ENCODE measurements at regions not wholly inside any gene's neighbourhood (a gene's known extent, or its start where the extent isn't known, plus 50 kb on each side); places are given as distances from the start of the nearest gene placed in this dataset.

DNA sequence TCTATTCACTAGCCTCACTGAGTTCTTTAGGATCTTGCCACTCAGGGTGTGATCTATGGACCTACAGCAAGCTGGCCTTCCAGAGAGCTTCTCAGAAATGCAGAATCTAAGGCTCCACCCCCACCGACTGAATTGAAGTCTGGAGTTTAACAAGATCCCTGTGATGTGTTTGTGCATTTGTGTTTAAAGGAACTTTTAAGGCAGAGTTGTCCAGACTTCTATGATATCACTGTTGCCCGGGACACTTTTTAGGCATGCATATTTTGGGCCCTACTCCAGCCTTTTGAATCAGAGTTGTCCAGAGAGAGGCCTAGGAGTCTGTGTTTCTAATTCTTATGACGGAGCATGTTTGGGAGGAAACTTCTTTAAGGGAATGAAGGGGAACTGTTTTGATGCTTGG lies 232.3 kb downstream of the QKI start:
- TF ChIP-seq YY1 (IDR thresholded peaks at IDR 0.05; ENCODE audit: extremely low read depth, insufficient replicate concordance, low read depth, low read length) = no peak
- TF ChIP-seq SIN3A (IDR thresholded peaks at IDR 0.05; ENCODE audit: low read depth) = no peak
- TF ChIP-seq, protein P1, sequence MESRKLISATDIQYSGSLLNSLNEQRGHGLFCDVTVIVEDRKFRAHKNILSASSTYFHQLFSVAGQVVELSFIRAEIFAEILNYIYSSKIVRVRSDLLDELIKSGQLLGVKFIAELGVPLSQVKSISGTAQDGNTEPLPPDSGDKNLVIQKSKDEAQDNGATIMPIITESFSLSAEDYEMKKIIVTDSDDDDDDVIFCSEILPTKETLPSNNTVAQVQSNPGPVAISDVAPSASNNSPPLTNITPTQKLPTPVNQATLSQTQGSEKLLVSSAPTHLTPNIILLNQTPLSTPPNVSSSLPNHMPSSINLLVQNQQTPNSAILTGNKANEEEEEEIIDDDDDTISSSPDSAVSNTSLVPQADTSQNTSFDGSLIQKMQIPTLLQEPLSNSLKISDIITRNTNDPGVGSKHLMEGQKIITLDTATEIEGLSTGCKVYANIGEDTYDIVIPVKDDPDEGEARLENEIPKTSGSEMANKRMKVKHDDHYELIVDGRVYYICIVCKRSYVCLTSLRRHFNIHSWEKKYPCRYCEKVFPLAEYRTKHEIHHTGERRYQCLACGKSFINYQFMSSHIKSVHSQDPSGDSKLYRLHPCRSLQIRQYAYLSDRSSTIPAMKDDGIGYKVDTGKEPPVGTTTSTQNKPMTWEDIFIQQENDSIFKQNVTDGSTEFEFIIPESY (IDR thresholded peaks at IDR 0.05; ENCODE audit: extremely low read depth, insufficient replicate concordance, low read length) = no peak
- TF ChIP-seq EGR1 (IDR thresholded peaks at IDR 0.05; ENCODE audit: low read depth) = no peak
- TF ChIP-seq CEBPB (IDR thresholded peaks at IDR 0.05; ENCODE audit: low read depth) = no peak
- TF ChIP-seq, protein P2, sequence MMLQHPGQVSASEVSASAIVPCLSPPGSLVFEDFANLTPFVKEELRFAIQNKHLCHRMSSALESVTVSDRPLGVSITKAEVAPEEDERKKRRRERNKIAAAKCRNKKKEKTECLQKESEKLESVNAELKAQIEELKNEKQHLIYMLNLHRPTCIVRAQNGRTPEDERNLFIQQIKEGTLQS (IDR thresholded peaks at IDR 0.05) = no peak
- TF ChIP-seq POLR2AphosphoS5 (IDR thresholded peaks at IDR 0.05; ENCODE audit: low read depth, low read length) = no peak
- no peak for TF ChIP-seq SP1 (IDR thresholded peaks at IDR 0.05; ENCODE audit: low read depth)
- no peak for TF ChIP-seq EZH2phosphoT487 (IDR thresholded peaks at IDR 0.05; ENCODE audit: borderline replicate concordance)
- H3K4me1 ChIP-seq (ENCODE audit: control insufficient read depth in 1 of 2, insufficient read depth in 2 of 2, low read length in 2 of 2) = no peaks in the 10 kb centered on the region
- POLR2A ChIA-PET = no interaction called here
- no peaks in the 10 kb centered on the region for H3K27me3 ChIP-seq (ENCODE audit: insufficient read depth, low read length)
- no peak for ATAC-seq
- H3K9me3 ChIP-seq (ENCODE audit: control insufficient read depth in 1 of 2, insufficient read depth in 1 of 2, low read depth in 1 of 2, low read length in 2 of 2) = no peaks in the 10 kb centered on the region
- DNase-seq (ENCODE audit: low read depth, low spot score) = no peak
- RAD21 ChIA-PET (ENCODE audit: low non-redundant PET in 1 of 2, low total read pairs in 2 of 2, uncharacterized antibody in 2 of 2, unreplicated experiment in 2 of 2) = no interaction called here
- BruUV-seq (replicated peaks) = no TSS peak
- CTCF ChIA-PET = no interaction called here
- H3K9ac ChIP-seq (ENCODE audit: low read length) = no peak overlapping the region
- H3K4me3 ChIP-seq (replicated peaks in 1 of 2; ENCODE audit: low read depth in 1 of 2, low read length in 2 of 2) = no peak overlapping the region
- no peaks in the 10 kb centered on the region for H3K79me2 ChIP-seq (ENCODE audit: insufficient read depth, low read length)
- H3K9me2 ChIP-seq (ENCODE audit: insufficient read depth) = no peaks in the 10 kb centered on the region
- no peak overlapping the region for H3K4me2 ChIP-seq (ENCODE audit: low read length)
- intact Hi-C loops (cut with micrococcal nuclease) = no loop called here
- no peak overlapping the region for H2AFZ ChIP-seq (ENCODE audit: low read depth, low read length, poor library complexity, severe bottlenecking)
- no peak overlapping the region for H3K27ac ChIP-seq (ENCODE audit: low read depth, low read length)
- H3K36me3 ChIP-seq (ENCODE audit: control insufficient read depth in 1 of 2, insufficient read depth in 2 of 2, low read length in 2 of 2) = no peaks in the 10 kb centered on the region
- no peaks in the 10 kb centered on the region for H4K20me1 ChIP-seq (ENCODE audit: insufficient read depth)

DNA sequence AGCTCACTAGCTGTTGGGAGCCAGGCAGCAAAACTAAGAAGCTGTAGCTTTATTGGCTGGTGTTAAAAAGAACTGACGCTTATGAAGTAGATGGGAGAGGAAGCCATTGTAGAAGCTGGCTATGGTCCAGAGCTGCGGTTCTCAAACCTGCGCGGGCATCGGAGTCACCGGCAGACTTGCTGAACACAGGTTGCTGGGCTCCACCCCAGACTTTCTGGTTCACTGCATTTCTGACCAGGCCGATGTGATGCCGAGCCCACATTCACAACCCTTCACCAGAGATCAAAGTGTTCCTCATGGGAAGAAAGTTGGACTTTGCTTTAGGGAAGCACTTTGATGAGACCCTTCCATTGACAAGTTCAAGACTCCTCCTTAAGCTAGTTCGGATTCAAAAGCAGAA lies 231.6 kb downstream of the QKI start:
- CTCF ChIA-PET = no interaction called here

More for the DNA sequence above, 231.6 kb downstream of the QKI start:
- Histone ChIP-seq H3K4me1 (ENCODE audit: control insufficient read depth in 1 of 2, insufficient read depth in 2 of 2, low read length in 2 of 2) (no peaks in the 10 kb centered on the region), H3K9me3 (ENCODE audit: control insufficient read depth in 1 of 2, insufficient read depth in 1 of 2, low read depth in 1 of 2, low read length in 2 of 2) (no peaks in the 10 kb centered on the region), H4K20me1 (ENCODE audit: insufficient read depth) (no peaks in the 10 kb centered on the region), H3K4me2 (ENCODE audit: low read length) (no peak overlapping the region), H3K27me3 (ENCODE audit: insufficient read depth, low read length) (no peaks in the 10 kb centered on the region), H3K9me2 (ENCODE audit: insufficient read depth) (no peaks in the 10 kb centered on the region), H3K4me3 (replicated peaks in 1 of 2; ENCODE audit: low read depth in 1 of 2, low read length in 2 of 2) (no peak overlapping the region), H3K79me2 (ENCODE audit: insufficient read depth, low read length) (no peaks in the 10 kb centered on the region), H2AFZ (ENCODE audit: low read depth, low read length, poor library complexity, severe bottlenecking) (no peak overlapping the region), H3K36me3 (ENCODE audit: control insufficient read depth in 1 of 2, insufficient read depth in 2 of 2, low read length in 2 of 2) (no peaks in the 10 kb centered on the region), H3K27ac (ENCODE audit: low read depth, low read length) (no peak overlapping the region), H3K9ac (ENCODE audit: low read length) (no peak overlapping the region)
- POLR2A ChIA-PET = no interaction called here
- DNase-seq (ENCODE audit: low read depth, low spot score) = no peak
- ATAC-seq = no peak
- intact Hi-C loops (cut with micrococcal nuclease) = no loop called here
- BruUV-seq (replicated peaks) = no TSS peak
- RAD21 ChIA-PET (ENCODE audit: low non-redundant PET in 1 of 2, low total read pairs in 2 of 2, uncharacterized antibody in 2 of 2, unreplicated experiment in 2 of 2) = no interaction called here
- TF ChIP-seq, protein P3, sequence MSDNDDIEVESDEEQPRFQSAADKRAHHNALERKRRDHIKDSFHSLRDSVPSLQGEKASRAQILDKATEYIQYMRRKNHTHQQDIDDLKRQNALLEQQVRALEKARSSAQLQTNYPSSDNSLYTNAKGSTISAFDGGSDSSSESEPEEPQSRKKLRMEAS (IDR thresholded peaks at IDR 0.05) = no peak
- no peak for TF ChIP-seq EZH2phosphoT487 (IDR thresholded peaks at IDR 0.05; ENCODE audit: borderline replicate concordance)
- no peak for TF ChIP-seq JUND (IDR thresholded peaks at IDR 0.05)
- TF ChIP-seq, protein P4, sequence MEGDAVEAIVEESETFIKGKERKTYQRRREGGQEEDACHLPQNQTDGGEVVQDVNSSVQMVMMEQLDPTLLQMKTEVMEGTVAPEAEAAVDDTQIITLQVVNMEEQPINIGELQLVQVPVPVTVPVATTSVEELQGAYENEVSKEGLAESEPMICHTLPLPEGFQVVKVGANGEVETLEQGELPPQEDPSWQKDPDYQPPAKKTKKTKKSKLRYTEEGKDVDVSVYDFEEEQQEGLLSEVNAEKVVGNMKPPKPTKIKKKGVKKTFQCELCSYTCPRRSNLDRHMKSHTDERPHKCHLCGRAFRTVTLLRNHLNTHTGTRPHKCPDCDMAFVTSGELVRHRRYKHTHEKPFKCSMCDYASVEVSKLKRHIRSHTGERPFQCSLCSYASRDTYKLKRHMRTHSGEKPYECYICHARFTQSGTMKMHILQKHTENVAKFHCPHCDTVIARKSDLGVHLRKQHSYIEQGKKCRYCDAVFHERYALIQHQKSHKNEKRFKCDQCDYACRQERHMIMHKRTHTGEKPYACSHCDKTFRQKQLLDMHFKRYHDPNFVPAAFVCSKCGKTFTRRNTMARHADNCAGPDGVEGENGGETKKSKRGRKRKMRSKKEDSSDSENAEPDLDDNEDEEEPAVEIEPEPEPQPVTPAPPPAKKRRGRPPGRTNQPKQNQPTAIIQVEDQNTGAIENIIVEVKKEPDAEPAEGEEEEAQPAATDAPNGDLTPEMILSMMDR (IDR thresholded peaks at IDR 0.05 in 2 of 3, conservative IDR thresholded peaks at IDR 0.05 in 1 of 3; ENCODE audit: borderline replicate concordance in 1 of 3, insufficient read depth in 1 of 3, low read depth in 2 of 3, low read length in 2 of 3) = no peak
- TF ChIP-seq SIN3A (IDR thresholded peaks at IDR 0.05; ENCODE audit: low read depth) = no peak
- TF ChIP-seq, protein P2 (IDR thresholded peaks at IDR 0.05) = no peak
- no peak for TF ChIP-seq EGR1 (IDR thresholded peaks at IDR 0.05; ENCODE audit: low read depth)
